ENCODE measurements at regions not wholly inside any gene's neighbourhood (a gene's known extent, or its start where the extent isn't known, plus 50 kb on each side); places are given as distances from the start of the nearest gene placed in this dataset.
"Not testable (repeated sequence)": the region's sequence is repeated elsewhere in the genome, so short reads cannot be mapped to it uniquely, and the experiment has no call there.

GRCh38 chr15:66968806-66969596, 96.4 kb upstream of the SMAD3 start:
- TF ChIP-seq ZNF331 (CRISPR knock-in tag; IDR thresholded peaks at IDR 0.05; ENCODE audit: low read depth) (no peak), ZNF462 (CRISPR knock-in tag; IDR thresholded peaks at IDR 0.05) (no peak), POLR2AphosphoS5 (IDR thresholded peaks at IDR 0.05; ENCODE audit: low read depth) (no peak), CREB1 (CRISPR knock-in tag; IDR thresholded peaks at IDR 0.05; ENCODE audit: low read depth) (no peak)
- no peaks in the 10 kb centered on the region; the same call in 2 of the 3 replicates for H3K9me3 Mint-ChIP-seq
- peaks cover 3% of the 10 kb centered on the region for H3K27me3 Mint-ChIP-seq (ENCODE audit: insufficient read depth, low read depth, poor library complexity)
- Histone ChIP-seq H3K27me3 (ENCODE audit: insufficient read depth) (no peaks in the 10 kb centered on the region), H3K9me2 (ENCODE audit: insufficient read depth) (no peaks in the 10 kb centered on the region), H3K36me3 (ENCODE audit: insufficient read depth) (no peaks in the 10 kb centered on the region), H3K4me2 (no peak overlapping the region), H3K4me3 (no peak overlapping the region), H4K20me1 (replicated peaks; ENCODE audit: insufficient read depth) (no peaks in the 10 kb centered on the region), H3K27ac (ENCODE audit: low read depth) (no peak overlapping the region), H3K79me2 (replicated peaks; ENCODE audit: insufficient read depth) (no peaks in the 10 kb centered on the region), H2AFZ (no peak overlapping the region), H3K4me1 (ENCODE audit: insufficient read depth) (no peaks in the 10 kb centered on the region), H3F3A (replicated peaks; ENCODE audit: low read depth) (no peaks in the 10 kb centered on the region)
- no peak overlapping the region for H3K4me3 Mint-ChIP-seq
- DNase-seq (ENCODE audit: low spot score) = no peak
- no peak for ATAC-seq
- H3K4me1 Mint-ChIP-seq = peaks cover 6% of the 10 kb centered on the region; the same call in 2 of the 3 replicates
- H3K27ac Mint-ChIP-seq = no peak overlapping the region
- H3K36me3 Mint-ChIP-seq (ENCODE audit: low read depth) = no peaks in the 10 kb centered on the region

GRCh38 chr15:66974131-66974530, 91.3 kb upstream of the SMAD3 start:
- not testable (repeated sequence) for H4K20me1 ChIP-seq (replicated peaks; ENCODE audit: insufficient read depth); H3K9me2 ChIP-seq (ENCODE audit: insufficient read depth); H3K4me2 ChIP-seq; H3K9me3 Mint-ChIP-seq; H3K27me3 Mint-ChIP-seq (ENCODE audit: insufficient read depth, low read depth, poor library complexity); H3K27me3 ChIP-seq (ENCODE audit: insufficient read depth); ATAC-seq; H3K36me3 ChIP-seq (ENCODE audit: insufficient read depth); H2AFZ ChIP-seq; H3K4me1 Mint-ChIP-seq; H3K4me1 ChIP-seq (ENCODE audit: insufficient read depth); H3K27ac Mint-ChIP-seq; H3K4me3 ChIP-seq; H3K4me3 Mint-ChIP-seq; H3K36me3 Mint-ChIP-seq (ENCODE audit: low read depth); H3F3A ChIP-seq (replicated peaks; ENCODE audit: low read depth); H3K27ac ChIP-seq (ENCODE audit: low read depth); DNase-seq (ENCODE audit: low spot score); H3K79me2 ChIP-seq (replicated peaks; ENCODE audit: insufficient read depth)

- H3K4me3 Mint-ChIP-seq = not testable (repeated sequence)
These were observed 89.2 kb upstream of the SMAD3 start for GRCh38 chr15:66976106-66976640.

GRCh38 chr15:66980326-66980725, 85.1 kb upstream of the SMAD3 start:
- H3K27ac ChIP-seq (ENCODE audit: low read depth); ATAC-seq; H4K20me1 ChIP-seq (replicated peaks; ENCODE audit: insufficient read depth); H3K4me2 ChIP-seq; H3K9me3 Mint-ChIP-seq; H3K4me3 Mint-ChIP-seq; H3K4me1 Mint-ChIP-seq; H3K79me2 ChIP-seq (replicated peaks; ENCODE audit: insufficient read depth); H3K36me3 ChIP-seq (ENCODE audit: insufficient read depth); H3K27ac Mint-ChIP-seq; DNase-seq (ENCODE audit: low spot score); H3F3A ChIP-seq (replicated peaks; ENCODE audit: low read depth); H3K27me3 Mint-ChIP-seq (ENCODE audit: insufficient read depth, low read depth, poor library complexity); H3K4me1 ChIP-seq (ENCODE audit: insufficient read depth); H3K27me3 ChIP-seq (ENCODE audit: insufficient read depth); H3K4me3 ChIP-seq; H2AFZ ChIP-seq; H3K36me3 Mint-ChIP-seq (ENCODE audit: low read depth): not testable (repeated sequence)
- peaks cover 12% of the 10 kb centered on the region for H3K9me2 ChIP-seq (ENCODE audit: insufficient read depth)

More at GRCh38 chr15:66976106-66976640, 89.2 kb upstream of the SMAD3 start:
- H3K4me1 Mint-ChIP-seq; H3F3A ChIP-seq (replicated peaks; ENCODE audit: low read depth); H3K4me3 ChIP-seq; H3K9me2 ChIP-seq (ENCODE audit: insufficient read depth); H3K27ac Mint-ChIP-seq; H2AFZ ChIP-seq; H3K36me3 ChIP-seq (ENCODE audit: insufficient read depth); DNase-seq (ENCODE audit: low spot score); H3K79me2 ChIP-seq (replicated peaks; ENCODE audit: insufficient read depth); H3K27me3 ChIP-seq (ENCODE audit: insufficient read depth); H3K27ac ChIP-seq (ENCODE audit: low read depth); ATAC-seq; H3K9me3 Mint-ChIP-seq; H3K36me3 Mint-ChIP-seq (ENCODE audit: low read depth); H4K20me1 ChIP-seq (replicated peaks; ENCODE audit: insufficient read depth); H3K4me1 ChIP-seq (ENCODE audit: insufficient read depth); H3K27me3 Mint-ChIP-seq (ENCODE audit: insufficient read depth, low read depth, poor library complexity); H3K4me2 ChIP-seq: not testable (repeated sequence)

Measured in GM23338 (cell line).